GM12874 (cell line): ENCODE measurements at regions not wholly inside any gene's neighbourhood (a gene's known extent, or its start where the extent isn't known, plus 50 kb on each side); places are given as distances from the start of the nearest gene placed in this dataset.

ENCODE experiments used
- TF ChIP-seq, protein P1 (sequence below): IDR thresholded peaks from 2 replicates; pipeline ENCODE4 v1.5.1; 2011; ENCODE audit warnings: low read depth, mild to moderate bottlenecking, control low read depth, low read length, moderate library complexity; ENCODE audit not compliant: insufficient read depth

DNA sequence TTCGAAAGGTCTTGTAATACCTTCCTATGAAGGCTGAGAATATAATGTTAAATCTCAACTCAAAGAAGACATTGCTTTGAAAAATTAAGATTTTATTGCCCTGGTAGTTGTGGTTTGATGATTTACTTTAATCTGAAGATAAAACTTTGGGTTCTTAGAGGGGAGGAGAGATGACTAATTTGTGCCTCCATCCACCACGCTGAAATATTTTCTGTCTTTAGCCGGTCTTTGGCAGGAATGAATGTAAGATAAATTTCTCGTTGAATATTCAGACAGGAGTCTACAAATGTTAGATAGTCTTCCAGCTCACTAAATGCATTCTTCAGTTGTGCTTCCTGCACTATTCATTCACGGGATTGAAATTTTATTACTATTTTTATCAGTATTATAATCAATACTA is 844.3 kb upstream of the NR2F2 start:
- TF ChIP-seq, protein P1, sequence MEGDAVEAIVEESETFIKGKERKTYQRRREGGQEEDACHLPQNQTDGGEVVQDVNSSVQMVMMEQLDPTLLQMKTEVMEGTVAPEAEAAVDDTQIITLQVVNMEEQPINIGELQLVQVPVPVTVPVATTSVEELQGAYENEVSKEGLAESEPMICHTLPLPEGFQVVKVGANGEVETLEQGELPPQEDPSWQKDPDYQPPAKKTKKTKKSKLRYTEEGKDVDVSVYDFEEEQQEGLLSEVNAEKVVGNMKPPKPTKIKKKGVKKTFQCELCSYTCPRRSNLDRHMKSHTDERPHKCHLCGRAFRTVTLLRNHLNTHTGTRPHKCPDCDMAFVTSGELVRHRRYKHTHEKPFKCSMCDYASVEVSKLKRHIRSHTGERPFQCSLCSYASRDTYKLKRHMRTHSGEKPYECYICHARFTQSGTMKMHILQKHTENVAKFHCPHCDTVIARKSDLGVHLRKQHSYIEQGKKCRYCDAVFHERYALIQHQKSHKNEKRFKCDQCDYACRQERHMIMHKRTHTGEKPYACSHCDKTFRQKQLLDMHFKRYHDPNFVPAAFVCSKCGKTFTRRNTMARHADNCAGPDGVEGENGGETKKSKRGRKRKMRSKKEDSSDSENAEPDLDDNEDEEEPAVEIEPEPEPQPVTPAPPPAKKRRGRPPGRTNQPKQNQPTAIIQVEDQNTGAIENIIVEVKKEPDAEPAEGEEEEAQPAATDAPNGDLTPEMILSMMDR: no peak

DNA sequence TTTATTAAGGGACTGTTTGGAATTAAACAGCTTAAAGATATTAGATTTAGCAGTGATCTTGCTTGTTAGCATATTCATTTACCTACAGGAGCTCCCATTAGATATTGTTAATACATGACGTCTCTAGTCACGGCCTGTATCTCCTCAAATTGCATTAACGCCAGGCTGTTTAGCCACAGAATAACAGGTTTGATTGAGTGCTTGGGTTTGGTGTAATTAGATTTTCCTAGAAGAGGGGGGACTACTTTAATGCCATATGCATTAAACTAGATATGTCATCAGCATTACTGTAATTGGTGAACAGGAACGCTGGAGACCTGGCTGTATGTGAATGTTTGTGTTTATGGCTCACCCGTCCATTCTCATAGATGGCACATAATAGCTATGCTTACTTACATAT is 841.4 kb upstream of the NR2F2 start:
- TF ChIP-seq, protein P1: no peak

DNA sequence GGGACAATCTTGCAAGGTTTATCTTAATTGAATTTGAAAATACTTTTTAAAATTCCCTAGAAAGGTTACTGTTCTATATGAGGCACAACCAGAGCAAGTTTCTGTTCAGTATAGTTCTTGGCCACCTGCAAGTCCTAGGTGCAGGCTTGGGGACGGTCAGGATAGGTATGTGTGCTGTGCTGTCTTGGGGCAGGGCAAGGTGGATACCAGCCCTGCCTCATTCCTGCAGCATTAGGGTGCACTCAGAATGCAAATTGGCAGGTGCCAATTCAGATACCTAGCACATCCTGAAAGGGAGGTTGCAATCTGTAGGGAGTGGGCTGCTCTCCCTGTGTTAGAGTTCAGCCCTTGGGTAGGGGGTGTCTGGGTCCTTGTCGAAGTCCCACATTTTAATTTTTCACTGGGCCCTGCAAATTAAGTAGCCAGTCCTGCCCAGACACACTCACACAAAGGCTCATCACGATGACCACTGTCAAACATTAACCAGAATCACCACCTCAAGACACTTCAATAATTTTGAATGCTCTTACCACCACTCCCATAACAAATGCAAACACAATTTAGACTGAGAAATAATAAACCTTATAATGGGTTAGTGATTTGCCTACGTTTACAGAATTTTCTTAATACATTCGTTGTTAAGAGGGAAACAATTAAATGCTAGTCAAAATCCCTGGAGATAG is 838.0 kb upstream of the NR2F2 start:
- TF ChIP-seq, protein P1: no peak

DNA sequence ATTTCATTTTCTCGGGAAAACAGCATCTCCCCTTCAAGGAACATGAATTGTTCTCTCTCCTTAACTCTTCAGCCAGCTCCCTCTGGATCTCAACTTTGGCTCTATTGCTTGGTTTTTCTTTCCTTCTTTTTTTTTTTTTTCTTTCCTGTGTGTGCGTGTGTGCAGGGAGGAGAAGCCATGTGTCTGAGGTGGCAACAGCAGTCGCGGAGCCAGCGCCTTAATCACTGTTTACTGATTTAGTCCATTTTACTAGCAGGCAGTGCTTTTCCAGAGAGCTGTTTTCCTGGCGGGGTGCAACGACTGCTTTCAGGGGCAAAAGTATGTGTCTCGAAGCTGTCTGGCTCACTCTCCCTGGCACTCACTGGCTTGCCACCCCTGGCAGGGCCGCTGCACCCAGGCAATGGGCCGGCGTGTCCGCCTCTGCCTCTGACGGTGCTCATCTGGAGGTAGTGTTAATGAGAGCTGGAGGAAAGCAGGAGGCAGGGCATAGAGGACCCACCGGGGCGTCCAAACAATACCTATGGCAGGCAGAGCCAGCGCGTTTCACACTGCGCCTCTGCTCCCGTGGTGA is 835.4 kb upstream of the NR2F2 start:
- TF ChIP-seq, protein P1: no peak

DNA sequence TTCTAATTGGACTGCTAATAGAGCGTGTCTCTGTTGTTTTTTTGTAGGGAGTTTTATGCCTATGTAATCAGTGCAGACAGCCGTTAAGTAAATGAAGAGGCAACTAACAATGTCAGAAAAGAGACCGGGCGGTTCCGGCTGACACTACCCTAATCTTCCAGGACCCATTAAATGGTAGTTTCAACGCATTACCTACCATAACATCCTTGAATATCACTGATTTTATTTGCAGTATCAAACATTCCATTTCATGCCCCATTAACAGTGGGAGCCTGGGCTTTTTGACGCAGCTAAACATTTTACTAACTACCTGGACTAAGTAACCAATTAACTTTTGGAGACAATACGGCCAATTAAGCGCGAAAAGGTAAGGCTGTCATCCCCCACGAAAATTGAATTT is 832.9 kb upstream of the NR2F2 start:
- TF ChIP-seq, protein P1: no peak

DNA sequence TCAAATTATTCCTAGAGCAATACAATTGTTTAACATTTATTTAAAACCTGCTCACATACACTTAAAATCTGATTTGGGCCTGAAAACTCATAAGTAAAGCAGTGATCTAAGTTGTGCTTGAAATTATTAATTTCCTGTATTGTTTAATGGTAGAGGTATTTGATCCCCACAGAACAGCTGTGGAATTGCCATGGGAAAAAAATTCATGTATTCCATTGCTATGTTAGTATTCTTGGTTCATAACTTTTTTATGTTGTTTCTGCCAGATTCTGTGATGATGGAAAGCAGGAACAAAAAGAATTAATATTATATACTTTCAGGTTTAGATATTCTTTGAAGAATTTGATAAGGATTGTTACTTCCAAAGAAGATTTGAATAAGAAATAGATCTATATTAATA is 831.5 kb upstream of the NR2F2 start:
- TF ChIP-seq, protein P1: no peak

DNA sequence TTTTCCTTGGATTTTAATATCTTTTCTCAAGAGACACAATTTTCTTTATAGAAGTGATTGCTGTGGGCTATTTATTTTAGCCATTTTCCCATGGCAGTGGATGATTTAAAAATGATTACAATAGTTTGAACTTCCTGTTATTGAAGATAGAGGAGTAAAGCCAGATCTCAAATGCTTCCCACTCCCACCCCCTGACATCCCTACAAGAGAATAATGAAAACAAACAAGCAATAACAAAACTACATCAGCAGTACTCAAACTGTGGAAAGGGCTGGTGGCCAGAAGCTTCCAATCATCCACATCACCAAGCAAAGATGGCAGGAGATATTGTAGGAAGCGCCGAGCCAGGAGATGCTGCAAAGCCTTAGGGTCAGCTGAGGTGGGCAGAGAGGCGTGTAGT is 831.1 kb upstream of the NR2F2 start:
- TF ChIP-seq, protein P1: no peak
